CD4-positive, alpha-beta T cell treated with Interleukin-17A for 1 hour (primary cell): ENCODE measurements at regions not wholly inside any gene's neighbourhood (a gene's known extent, or its start where the extent isn't known, plus 50 kb on each side); places are given as distances from the start of the nearest gene placed in this dataset.

Experiments used
- DNase-seq: peaks from one replicate; pipeline ENCODE4 v3.0.0-alpha.2; 2020

DNA sequence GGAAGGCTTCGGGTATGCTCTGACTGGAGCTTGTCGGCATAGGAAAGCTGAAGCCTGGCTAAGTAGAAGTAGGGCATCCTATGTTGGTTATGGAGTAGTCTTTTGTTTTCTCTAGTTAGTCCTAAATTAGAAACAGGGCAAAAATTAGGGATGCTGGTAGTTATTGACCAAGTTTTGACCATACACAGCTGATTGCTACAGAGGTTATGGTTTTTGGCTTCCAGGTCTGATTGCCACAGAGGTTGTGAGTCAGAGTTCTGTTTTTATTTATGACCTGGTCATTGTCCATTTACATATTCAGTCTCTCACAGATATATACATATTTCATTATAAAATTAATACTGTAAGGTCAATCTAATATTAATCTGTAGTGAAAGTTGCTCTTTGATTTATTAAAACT, 219.2 kb downstream of the FSCB start:
- no peak for DNase-seq

DNA sequence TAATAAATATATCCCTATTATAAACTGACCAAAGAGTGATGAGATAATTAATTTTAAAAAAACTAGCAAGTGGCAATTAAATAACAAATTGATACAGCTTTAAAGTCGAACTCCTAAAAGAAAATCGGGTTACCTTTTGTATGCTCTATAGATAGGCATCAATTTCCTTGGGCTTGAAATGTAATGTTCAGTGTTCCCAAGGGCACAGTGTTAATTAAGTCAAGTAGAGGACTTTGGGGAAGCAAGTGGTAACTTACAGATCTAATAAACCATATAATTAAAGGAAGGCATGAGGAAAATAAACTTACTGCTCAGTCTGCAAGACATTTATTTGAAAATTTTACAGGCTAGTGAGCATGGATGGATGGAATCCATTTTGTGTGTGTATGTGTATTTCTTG, 220.9 kb downstream of the FSCB start:
- no peak for DNase-seq

DNA sequence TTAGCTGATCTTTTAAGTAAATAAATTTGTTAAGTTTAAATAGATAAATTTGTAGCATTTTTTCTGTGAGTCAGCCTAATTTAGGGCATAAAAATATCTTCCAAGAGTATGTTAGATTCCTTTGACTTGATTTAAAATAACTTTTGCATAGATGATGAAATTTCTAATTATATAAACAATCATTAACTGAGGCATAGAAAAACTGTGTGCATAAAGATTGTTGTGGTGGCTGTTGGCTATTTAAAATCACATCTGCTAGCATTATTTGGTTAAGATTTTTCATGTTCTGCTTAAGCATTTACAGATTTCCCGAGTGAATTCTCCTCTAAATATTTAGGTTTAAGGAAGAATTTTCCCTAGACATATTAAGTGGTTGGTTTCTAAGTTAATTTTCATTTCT, 223.2 kb downstream of the FSCB start:
- no peak for DNase-seq

DNA sequence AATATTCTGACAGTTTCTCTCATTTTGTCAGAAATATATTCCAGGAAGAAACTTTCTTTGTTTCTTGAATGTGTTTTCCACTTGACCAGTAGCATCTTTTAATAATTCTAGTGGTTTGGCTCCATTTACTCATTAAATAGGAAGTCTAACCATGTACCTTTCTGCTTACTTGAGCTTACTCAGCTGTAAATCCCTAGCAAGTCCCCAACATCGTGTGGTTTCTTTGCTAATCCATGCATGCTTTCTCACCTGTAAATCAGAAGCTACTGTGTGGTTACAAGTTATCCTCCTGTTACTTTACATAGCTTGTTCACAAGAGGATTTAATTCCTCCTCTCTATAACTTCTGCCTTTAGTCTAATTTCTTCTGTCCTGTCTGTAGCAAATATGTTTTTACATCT, 227.7 kb downstream of the FSCB start:
- DNase-seq: no peak

DNA sequence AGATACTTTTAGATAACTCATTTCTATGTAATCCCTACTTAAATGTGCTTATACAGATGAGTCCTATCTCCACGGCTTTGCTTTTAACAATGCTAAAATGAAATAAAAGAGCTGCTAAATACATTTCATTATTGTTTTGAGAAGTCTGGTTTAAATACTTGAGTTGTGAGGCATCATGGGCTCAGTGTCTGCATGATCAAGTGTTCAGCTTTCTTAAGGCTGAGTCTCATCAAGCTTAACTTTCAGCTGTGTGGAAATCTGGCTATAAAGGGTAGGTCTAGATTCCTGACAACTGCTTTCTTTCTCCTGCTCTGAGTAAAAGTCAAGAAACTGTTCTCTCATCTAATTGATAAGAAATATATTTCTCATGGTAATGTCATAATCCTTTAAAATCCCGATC, 235.4 kb downstream of the FSCB start:
- no peak for DNase-seq

GRCh38 chr14:44271006-44271405, 236.1 kb downstream of the FSCB start:
- no peak for DNase-seq

- DNase-seq: no peak
Observed at GRCh38 chr14:44265246-44265645, 241.8 kb downstream of the FSCB start.

DNA sequence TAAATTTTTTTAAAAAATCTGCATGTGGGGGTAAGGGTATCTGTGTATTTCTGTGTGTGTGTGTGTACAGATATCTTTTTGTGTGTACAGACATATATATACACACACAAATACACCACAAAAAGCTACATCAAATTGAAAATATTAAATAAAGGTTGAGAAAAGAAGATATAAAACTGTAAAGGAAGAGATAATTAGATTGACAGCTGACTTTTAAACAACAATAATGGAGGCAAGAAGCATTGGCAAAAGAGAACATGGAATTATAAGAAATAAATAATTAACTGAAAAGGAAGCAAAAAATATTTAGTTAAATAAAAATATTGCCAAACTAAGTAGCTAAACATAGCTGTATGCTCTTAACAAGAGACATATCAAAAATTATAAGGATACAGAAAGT, 291.4 kb downstream of the FSCB start:
- DNase-seq: no peak

- no peak for DNase-seq
Observed at GRCh38 chr14:44211718-44212117, 295.4 kb downstream of the FSCB start.

DNA sequence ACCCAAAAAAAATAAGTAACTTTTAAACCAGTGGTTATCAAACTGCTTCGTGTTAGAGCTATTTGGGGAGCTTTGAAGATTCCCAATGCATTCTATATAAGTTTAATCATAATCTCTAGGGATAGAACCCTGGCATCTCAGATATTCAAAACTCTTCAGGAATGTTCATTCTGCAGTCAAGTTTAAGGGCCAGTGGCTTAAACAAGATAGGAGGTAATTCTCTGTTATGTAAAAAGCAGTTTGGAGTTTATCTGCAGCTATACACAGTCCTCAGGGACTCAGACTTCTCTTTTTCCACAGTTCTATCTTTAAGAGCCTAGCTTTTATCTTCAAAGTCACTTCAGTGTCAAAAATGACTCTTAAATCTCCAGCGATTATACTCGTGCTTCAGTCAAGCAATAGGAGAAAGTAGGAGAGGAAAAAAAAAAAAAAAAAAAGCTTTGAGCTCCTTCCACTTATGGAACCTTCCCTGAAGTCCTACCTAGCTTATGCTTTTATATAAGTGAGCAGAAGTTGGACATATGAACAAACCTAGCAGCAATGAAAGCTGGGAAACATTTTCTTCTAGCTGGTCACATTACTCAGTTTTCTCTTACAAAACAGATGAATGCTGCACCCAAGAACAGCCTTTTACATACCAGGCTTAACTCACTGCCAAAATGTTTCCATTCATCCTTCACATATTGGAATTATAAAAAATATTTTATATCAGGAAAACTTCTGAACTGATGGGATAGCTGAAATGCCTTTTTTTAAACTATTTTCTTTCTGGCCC, 302.8 kb downstream of the FSCB start:
- no peak for DNase-seq

DNA sequence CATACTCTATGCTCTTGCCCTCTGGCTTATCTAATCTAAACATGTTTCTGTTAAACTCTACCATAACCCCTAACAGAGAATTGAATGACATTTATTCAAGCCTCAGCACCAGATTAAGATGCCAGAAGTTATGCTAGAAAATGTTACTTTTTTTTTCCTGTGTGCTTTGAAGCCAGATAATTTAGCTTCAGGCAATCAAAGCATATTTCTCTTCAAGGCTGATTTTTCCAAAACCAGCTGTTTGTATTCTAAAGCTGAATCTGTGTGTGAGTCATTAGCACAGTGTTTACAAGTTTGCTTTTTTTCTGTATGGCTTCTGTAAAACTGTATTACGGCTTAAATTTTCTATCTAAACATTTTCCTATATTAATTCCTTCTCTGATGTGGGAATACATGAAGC, 326.1 kb downstream of the FSCB start:
- no peak for DNase-seq

- no peak for DNase-seq
Observed at GRCh38 chr14:44170556-44170955, 336.5 kb downstream of the FSCB start.

- no peak for DNase-seq
Observed at GRCh38 chr14:44170101-44170500, 337.0 kb downstream of the FSCB start.

GRCh38 chr14:44168566-44168965, 338.5 kb downstream of the FSCB start:
- DNase-seq: no peak

DNA sequence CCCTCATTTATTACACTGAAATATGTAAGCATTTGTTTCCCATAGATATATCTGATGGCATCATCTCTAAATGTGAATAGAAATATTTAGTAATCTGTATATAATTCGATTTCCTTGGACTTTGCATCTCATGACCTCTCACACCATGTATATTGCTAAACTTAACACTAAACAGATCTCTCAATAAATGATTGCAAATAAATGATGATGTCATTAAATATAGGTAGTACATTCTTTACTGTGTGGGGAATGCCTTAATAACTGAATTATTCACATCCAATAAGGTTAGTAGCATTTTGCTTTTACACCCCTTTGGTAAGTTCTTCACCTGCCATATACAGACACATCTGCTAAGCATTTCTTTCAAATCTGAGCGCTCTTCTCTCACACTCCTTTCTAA, 340.5 kb downstream of the FSCB start:
- DNase-seq: no peak

DNA sequence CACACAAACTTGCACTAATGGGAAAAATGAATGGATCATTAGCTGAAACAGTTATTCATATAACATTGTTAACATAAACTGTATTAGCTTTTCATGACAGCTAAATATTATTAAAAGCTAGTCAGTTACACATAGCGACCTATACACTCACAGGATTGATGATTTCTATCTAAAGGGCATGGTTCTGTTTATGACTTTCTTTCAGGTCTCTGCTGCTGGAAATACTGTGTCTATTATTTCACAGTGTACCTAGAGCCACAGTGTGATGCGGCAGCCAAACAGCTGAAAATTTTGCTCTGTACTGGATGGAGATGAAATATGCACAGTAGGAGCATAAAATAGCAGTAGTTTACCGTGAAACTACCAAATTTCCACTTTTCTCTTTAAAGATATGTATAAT, 341.1 kb downstream of the FSCB start:
- no peak for DNase-seq

- no peak for DNase-seq
Observed at GRCh38 chr14:44165286-44165685, 341.8 kb downstream of the FSCB start.

GRCh38 chr14:44163946-44164345, 343.1 kb downstream of the FSCB start:
- no peak for DNase-seq

GRCh38 chr14:44162197-44162596, 344.9 kb downstream of the FSCB start:
- DNase-seq: no peak

GRCh38 chr14:44154874-44155273, 352.2 kb downstream of the FSCB start:
- no peak for DNase-seq

GRCh38 chr14:44154446-44154845, 352.6 kb downstream of the FSCB start:
- DNase-seq: no peak

DNA sequence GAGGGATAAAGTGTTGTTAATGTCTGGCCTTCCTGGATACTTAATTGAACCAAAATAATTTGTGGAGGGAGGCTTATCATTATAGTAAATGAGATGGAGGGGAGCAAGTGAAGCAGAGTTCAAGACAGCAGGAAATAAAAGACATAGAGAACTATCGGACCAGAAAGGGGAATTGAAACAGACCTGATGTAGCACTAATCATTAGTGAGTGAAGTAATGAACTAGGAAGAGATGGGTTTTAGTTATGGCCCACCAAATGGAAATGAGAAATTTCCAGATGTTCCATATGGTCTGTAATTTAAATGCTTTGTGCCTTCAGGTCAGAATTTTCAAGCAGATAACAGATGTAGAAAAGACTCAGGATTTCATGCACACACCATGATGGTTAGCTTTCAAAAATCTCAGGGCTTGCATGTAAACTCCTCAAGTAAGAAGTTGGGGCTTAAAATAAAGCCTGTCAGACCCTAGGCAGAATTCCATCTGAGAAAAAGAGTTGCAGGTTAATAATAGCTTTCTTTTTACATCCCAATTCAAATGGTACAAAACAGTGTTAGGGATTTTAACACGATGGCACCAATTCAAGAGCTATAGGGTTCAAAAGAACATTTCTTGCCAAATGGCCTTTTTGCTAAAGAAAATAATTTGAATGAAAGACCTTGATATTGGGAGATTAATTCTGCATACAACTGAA, 355.8 kb downstream of the FSCB start:
- no peak for DNase-seq

- DNase-seq: no peak
Observed at GRCh38 chr14:44149597-44149996, 357.5 kb downstream of the FSCB start.

- no peak for DNase-seq
Observed at GRCh38 chr14:44142006-44142405, 365.1 kb downstream of the FSCB start.

DNA sequence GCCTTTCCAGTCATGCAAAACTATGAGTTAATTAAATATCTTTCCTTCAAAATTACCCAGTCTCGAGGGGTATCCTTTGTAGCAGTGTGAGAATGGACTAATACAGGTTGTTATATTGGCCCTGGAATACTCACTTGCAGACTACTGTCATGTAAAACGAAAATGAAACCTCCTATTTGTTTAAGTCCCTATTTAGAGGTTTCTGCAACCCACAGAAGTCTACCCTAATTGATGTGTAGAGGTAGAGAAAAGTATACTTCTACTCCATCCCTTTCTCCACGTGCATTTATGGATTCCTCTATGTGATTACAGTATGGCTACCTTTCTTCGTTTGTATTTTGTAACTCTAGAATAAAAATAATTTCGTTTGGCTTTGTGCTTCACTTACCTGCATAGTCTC, 371.1 kb downstream of the FSCB start:
- no peak for DNase-seq
